Activated naive CD4-positive, alpha-beta T cell treated with anti-CD3 and anti-CD28 coated beads, Interleukin-2, amount 50 U/mL, for 16 hours (primary cell): ENCODE measurements at regions not wholly inside any gene's neighbourhood (a gene's known extent, or its start where the extent isn't known, plus 50 kb on each side); places are given as distances from the start of the nearest gene placed in this dataset.
"Not testable (repeated sequence)": the region's sequence is repeated elsewhere in the genome, so short reads cannot be mapped to it uniquely, and the experiment has no call there.

Experiments
- DNase-seq: peaks from one replicate; pipeline ENCODE4 v3.0.0-alpha.2; 2020

- no peak for DNase-seq
Observed at GRCh38 chrX:15114743-15115566, 154.9 kb downstream of the ASB9 start.

DNA sequence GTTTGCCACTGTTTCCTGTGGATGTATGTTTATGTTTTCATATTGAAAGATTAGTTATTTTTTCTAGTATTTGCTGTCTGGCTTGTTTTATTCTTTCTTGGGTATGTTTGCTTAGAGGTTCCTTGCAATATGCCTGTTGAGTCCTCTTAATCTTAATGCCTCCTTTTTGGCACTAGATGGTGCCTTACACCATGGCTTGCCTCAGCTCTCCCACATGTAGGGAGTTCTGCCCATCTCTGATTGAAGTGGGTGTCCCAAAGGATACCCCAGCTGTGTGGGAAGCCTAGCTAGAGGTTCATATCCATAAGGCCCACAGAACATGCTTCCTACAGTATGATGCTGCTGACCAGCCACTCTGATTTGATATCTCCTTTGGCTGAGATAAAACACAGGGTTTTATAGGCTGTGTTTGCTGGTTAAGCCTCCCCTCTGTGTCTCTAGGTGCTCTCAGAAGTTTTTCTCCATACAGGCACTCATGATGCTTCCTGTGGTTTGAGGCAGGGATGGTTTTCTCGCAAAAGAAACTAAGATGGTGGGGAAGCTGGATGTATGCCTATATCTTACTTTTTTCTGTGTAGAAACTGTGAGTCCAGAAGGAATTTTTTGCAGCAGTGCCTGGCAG, 162.4 kb downstream of the ASB9 start:
- no peak for DNase-seq

- DNase-seq = no peak
Observed at GRCh38 chrX:15098505-15098904, 171.4 kb downstream of the ASB9 start.

DNA sequence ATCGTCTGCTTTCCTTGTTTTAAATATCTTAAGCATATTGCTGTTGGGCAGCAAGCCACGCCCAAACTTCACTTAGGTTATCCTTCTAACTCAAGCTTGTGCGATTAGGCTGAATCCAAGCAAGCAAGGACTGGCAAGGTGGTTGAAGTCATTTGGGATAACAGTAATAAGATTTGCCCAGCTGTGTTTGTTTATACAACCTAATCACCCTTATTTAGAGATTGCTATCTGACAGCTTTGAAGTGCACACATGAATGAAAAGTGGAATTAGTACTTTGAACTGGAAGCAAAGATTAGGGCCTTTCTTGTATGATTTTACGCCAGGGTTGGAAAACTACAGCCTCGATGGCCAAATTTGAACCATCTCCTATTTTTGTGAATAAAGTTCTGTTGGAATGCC, 182.1 kb downstream of the ASB9 start:
- no peak for DNase-seq

DNA sequence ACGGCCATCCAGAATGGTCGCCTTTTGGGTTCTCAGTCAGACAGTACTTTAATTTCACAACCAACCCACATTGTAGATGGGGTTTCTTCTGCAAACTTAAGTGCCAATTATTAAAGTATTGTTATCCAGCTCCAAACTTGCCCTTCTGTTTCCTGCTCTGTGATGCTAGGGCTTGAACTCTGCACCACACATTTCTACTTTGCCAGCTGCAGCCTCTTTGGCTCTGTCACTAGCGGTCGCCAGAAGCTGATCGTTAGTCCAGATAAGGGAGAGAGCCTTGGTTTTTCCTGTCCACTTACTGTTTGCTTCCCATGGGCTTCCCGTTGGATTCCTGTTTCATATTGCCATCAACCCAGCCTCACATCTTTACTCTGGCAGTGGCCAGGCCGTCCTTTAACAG, 196.6 kb downstream of the ASB9 start:
- DNase-seq = no peak

- no peak for DNase-seq
Observed at GRCh38 chrX:15072880-15073279, 197.0 kb downstream of the ASB9 start.

DNA sequence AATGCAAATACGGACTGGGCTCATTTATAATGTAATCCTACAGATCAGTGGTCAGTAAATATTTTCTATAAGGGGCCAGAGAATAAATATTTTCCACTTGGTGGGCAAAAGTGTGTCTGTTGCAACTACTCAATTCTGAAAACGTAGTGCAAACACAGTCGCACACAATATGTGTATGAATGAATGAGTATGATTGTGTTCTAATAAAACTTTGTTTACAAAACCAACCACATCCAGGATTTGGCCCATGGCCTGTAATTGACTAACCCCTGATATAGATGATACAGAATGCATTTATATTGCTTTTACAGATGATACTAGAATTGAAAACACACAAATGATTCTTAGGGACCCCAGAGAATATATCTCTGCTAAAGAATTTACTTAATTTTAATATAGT, 197.6 kb downstream of the ASB9 start:
- no peak for DNase-seq

- DNase-seq = no peak
Observed at GRCh38 chrX:15059474-15059873, 186.3 kb downstream of the MOSPD2 start.

GRCh38 chrX:15056044-15056443, 182.8 kb downstream of the MOSPD2 start:
- no peak for DNase-seq

DNA sequence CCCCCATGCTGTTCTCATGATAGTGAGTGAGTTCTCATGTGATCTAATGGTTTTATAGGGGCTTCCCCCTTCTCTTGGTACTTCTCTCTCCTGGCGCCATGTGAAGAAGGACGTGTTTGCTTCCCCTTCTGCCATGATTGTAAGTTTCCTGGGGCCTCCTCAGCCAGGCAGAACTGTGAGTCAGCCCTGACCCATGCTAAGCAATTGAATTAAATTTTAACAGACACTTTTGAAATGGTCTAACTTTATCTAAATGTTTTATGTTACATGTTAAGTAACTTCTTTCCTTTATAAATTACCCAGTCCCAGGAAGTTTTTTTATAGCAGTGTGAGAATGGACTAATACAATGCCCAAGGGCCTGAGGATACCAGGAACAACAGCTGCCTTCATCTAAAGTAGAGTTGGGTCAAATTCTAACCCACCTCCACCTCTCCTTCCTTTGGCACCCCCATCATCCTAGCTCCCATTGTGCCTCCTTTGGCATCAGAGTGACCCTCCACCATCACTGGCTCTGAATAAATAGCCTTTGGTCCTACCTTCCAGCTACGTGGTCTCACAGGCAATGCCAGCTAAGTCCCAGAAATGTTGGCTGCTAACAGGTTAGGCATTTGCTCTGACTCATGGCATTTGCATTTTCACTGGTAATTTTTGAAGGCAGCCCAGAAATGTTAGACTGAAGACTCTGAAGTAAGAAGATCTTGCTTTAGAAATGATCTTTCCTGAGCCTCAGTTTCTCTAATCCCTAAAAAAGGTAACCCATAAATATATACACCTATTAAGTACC, 182.1 kb downstream of the MOSPD2 start:
- DNase-seq = no peak

DNA sequence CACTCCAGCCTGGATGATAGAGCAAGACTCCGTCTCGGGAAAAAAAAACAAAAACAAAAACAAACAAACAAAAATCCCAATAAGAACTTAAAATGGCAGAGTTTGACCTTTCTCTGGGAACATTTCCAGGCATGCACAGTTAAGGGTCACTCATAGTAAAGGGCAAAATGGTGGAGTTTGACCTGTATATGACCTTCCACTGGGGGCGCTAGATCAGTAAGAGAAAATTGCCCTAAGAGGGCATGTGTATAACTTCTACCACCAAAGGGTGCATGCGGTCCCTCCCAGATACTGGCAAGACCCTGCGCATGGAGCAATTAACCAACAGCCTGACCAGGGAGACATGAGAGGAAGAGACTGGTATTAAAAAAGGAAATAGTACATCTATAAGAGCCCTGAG, 177.2 kb downstream of the MOSPD2 start:
- no peak for DNase-seq

GRCh38 chrX:15043538-15043937, 170.3 kb downstream of the MOSPD2 start:
- no peak for DNase-seq

- no peak for DNase-seq
Observed at GRCh38 chrX:15033917-15034316, 160.7 kb downstream of the MOSPD2 start.

DNA sequence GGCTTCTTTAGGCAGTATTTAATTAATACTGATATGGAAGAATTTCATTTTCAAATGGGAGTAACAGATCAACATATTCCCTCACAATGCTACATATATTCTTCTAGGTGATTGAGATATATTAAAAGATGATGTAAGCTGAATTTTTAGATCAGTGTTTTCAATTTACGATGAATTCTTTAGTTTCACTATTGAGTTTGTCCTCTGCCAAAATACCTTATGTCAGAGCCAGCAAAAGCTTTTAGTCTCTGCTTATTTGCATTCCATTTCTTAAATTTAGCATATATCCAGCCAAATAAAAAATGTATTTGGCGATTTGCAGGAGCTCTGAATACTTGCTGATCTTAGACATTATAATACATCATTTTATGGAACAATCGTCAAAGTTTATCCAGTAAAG, 144.3 kb downstream of the MOSPD2 start:
- DNase-seq = no peak

GRCh38 chrX:15016051-15016450, 142.8 kb downstream of the MOSPD2 start:
- DNase-seq = no peak

GRCh38 chrX:15014281-15014680, 141.1 kb downstream of the MOSPD2 start:
- no peak for DNase-seq

GRCh38 chrX:15013461-15013860, 140.2 kb downstream of the MOSPD2 start:
- no peak for DNase-seq

- no peak for DNase-seq
Observed at GRCh38 chrX:14997271-14997670, 124.0 kb downstream of the MOSPD2 start.

DNA sequence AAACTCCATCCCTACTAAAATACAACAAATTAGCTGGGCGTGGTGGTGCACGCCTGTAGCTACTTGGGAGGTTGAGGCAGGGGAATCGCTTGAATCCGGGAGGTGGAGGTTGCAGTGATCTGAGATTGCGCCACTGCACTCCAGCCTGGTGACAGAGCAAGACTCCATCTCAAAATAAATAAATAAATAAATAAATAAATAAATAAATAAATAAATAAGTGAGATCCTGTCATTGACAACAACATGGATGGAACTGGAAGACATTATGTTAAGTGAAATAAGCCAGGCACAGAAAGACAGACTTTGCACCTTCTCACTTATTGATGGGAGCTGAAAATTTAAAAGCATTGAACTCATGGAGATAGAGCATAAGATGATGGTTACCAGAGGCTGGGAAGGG, 111.2 kb downstream of the MOSPD2 start:
- DNase-seq = not testable (repeated sequence)
